ENCODE measurements at regions not wholly inside any gene's neighbourhood (a gene's known extent, or its start where the extent isn't known, plus 50 kb on each side); places are given as distances from the start of the nearest gene placed in this dataset.

DNA sequence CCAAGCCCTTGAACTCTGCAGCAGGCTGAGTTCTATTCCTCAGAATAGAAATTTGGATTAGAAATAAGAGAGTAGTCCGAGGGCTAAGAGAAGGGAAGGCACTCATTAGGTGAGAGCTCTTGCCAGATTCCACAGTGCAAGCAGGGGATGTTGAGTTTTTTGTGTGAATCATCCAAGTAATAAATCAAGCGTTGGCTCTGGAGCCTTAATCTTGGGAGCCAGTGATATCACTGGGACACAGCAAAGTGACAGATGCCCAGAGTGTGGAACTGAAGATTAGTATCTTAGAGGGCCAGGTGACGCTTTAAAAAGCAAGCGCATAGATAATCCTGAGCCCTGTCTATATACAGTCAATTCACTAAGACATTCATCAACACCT lies 60.3 kb downstream of the FOXD1 start:
- FAIRE-seq = no peak
- no TSS peak for BruUV-seq (replicated peaks)
- TF ChIP-seq, protein P1, sequence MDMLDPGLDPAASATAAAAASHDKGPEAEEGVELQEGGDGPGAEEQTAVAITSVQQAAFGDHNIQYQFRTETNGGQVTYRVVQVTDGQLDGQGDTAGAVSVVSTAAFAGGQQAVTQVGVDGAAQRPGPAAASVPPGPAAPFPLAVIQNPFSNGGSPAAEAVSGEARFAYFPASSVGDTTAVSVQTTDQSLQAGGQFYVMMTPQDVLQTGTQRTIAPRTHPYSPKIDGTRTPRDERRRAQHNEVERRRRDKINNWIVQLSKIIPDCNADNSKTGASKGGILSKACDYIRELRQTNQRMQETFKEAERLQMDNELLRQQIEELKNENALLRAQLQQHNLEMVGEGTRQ (IDR thresholded peaks at IDR 0.05; ENCODE audit: borderline replicate concordance, low read depth, low read length) = no peak
- TF ChIP-seq, protein P2, sequence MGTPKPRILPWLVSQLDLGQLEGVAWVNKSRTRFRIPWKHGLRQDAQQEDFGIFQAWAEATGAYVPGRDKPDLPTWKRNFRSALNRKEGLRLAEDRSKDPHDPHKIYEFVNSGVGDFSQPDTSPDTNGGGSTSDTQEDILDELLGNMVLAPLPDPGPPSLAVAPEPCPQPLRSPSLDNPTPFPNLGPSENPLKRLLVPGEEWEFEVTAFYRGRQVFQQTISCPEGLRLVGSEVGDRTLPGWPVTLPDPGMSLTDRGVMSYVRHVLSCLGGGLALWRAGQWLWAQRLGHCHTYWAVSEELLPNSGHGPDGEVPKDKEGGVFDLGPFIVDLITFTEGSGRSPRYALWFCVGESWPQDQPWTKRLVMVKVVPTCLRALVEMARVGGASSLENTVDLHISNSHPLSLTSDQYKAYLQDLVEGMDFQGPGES (IDR thresholded peaks at IDR 0.05) = no peak
- TF ChIP-seq TCF3 (IDR thresholded peaks at IDR 0.05; ENCODE audit: borderline replicate concordance, insufficient read depth, low read depth, low read length) (no peak), BMI1 (IDR thresholded peaks at IDR 0.05; ENCODE audit: borderline replicate concordance) (no peak), HDGF (IDR thresholded peaks at IDR 0.05) (no peak), KDM1A (IDR thresholded peaks at IDR 0.05; ENCODE audit: borderline replicate concordance) (no peak), TCF7 (IDR thresholded peaks at IDR 0.05; ENCODE audit: borderline replicate concordance) (no peak), SMARCA5 (IDR thresholded peaks at IDR 0.05) (no peak), YBX1 (IDR thresholded peaks at IDR 0.05) (no peak)
- TF ChIP-seq, protein P3, sequence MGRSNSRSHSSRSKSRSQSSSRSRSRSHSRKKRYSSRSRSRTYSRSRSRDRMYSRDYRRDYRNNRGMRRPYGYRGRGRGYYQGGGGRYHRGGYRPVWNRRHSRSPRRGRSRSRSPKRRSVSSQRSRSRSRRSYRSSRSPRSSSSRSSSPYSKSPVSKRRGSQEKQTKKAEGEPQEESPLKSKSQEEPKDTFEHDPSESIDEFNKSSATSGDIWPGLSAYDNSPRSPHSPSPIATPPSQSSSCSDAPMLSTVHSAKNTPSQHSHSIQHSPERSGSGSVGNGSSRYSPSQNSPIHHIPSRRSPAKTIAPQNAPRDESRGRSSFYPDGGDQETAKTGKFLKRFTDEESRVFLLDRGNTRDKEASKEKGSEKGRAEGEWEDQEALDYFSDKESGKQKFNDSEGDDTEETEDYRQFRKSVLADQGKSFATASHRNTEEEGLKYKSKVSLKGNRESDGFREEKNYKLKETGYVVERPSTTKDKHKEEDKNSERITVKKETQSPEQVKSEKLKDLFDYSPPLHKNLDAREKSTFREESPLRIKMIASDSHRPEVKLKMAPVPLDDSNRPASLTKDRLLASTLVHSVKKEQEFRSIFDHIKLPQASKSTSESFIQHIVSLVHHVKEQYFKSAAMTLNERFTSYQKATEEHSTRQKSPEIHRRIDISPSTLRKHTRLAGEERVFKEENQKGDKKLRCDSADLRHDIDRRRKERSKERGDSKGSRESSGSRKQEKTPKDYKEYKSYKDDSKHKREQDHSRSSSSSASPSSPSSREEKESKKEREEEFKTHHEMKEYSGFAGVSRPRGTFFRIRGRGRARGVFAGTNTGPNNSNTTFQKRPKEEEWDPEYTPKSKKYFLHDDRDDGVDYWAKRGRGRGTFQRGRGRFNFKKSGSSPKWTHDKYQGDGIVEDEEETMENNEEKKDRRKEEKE (IDR thresholded peaks at IDR 0.05) = no peak
- TF ChIP-seq, protein P4, sequence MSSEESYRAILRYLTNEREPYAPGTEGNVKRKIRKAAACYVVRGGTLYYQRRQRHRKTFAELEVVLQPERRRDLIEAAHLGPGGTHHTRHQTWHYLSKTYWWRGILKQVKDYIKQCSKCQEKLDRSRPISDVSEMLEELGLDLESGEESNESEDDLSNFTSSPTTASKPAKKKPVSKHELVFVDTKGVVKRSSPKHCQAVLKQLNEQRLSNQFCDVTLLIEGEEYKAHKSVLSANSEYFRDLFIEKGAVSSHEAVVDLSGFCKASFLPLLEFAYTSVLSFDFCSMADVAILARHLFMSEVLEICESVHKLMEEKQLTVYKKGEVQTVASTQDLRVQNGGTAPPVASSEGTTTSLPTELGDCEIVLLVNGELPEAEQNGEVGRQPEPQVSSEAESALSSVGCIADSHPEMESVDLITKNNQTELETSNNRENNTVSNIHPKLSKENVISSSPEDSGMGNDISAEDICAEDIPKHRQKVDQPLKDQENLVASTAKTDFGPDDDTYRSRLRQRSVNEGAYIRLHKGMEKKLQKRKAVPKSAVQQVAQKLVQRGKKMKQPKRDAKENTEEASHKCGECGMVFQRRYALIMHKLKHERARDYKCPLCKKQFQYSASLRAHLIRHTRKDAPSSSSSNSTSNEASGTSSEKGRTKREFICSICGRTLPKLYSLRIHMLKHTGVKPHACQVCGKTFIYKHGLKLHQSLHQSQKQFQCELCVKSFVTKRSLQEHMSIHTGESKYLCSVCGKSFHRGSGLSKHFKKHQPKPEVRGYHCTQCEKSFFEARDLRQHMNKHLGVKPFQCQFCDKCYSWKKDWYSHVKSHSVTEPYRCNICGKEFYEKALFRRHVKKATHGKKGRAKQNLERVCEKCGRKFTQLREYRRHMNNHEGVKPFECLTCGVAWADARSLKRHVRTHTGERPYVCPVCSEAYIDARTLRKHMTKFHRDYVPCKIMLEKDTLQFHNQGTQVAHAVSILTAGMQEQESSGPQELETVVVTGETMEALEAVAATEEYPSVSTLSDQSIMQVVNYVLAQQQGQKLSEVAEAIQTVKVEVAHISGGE (CRISPR knock-in tag; IDR thresholded peaks at IDR 0.05) = no peak
- TF ChIP-seq, protein P5, sequence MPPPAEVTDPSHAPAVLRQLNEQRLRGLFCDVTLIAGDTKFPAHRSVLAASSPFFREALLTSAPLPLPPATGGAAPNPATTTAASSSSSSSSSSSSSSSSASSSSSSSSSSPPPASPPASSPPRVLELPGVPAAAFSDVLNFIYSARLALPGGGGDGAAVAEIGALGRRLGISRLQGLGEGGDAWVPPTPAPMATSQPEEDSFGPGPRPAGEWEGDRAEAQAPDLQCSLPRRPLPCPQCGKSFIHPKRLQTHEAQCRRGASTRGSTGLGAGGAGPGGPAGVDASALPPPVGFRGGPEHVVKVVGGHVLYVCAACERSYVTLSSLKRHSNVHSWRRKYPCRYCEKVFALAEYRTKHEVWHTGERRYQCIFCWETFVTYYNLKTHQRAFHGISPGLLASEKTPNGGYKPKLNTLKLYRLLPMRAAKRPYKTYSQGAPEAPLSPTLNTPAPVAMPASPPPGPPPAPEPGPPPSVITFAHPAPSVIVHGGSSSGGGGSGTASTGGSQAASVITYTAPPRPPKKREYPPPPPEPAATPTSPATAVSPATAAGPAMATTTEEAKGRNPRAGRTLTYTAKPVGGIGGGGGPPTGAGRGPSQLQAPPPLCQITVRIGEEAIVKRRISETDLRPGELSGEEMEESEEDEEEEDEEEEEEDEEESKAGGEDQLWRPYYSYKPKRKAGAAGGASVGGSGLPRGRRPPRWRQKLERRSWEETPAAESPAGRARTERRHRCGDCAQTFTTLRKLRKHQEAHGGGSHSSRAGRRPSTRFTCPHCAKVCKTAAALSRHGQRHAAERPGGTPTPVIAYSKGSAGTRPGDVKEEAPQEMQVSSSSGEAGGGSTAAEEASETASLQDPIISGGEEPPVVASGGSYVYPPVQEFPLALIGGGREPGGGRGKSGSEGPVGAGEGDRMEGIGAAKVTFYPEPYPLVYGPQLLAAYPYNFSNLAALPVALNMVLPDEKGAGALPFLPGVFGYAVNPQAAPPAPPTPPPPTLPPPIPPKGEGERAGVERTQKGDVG (CRISPR knock-in tag; IDR thresholded peaks at IDR 0.05) = no peak

More for the DNA sequence above, 60.3 kb downstream of the FOXD1 start:
- in situ Hi-C loops (cut with MboI) = no loop called here
- ChIA-PET CTCF (no interaction called here), POLR2A (interaction anchor here (1.6 kb wide), 1 partner anchor 10 kb away, joined by 3 read pairs; no protein-coding TSS in a partner anchor), SMC1A (ENCODE audit: uncharacterized antibody, unreplicated experiment) (interaction anchor here (0.5 to 0.9 kb wide), 2 partner anchors 11 to 46 kb away, joined by 4 read pairs; no protein-coding TSS in a partner anchor), RAD21 (ENCODE audit: unreplicated experiment) (no interaction called here)
- Histone ChIP-seq H2AFZ (ENCODE audit: control insufficient read depth, low read depth, low read length) (no peak overlapping the region), H3K36me3 (ENCODE audit: control insufficient read depth in 2 of 2, insufficient read depth in 2 of 2, low read length in 1 of 2) (no peaks in the 10 kb centered on the region), H3K9ac (ENCODE audit: control insufficient read depth, insufficient read depth, low read length) (no peak overlapping the region), H3K27me3 (replicated peaks in 1 of 2; ENCODE audit: control insufficient read depth in 2 of 2, insufficient read depth in 2 of 2, low read length in 1 of 2) (no peaks in the 10 kb centered on the region; a peak in 1 of 4 replicates), H4K20me1 (ENCODE audit: control insufficient read depth, insufficient read depth) (no peaks in the 10 kb centered on the region), H3K4me3 (no peak overlapping the region), H3K79me2 (ENCODE audit: control insufficient read depth, insufficient read depth, low read length) (no peaks in the 10 kb centered on the region), H3K9me3 (replicated peaks; ENCODE audit: control insufficient read depth, insufficient read depth, low read length) (peaks cover 8% of the 10 kb centered on the region), H3K27ac (ENCODE audit: control insufficient read depth, insufficient read depth) (no peak overlapping the region), H3K4me1 (ENCODE audit: control insufficient read depth, insufficient read depth, low read length) (peaks cover 11% of the 10 kb centered on the region), H3K4me2 (ENCODE audit: control insufficient read depth, insufficient read depth) (no peak overlapping the region)
- no peak for DNase-seq (ENCODE audit: low read depth, low spot score)
- WGBS (ENCODE audit: insufficient coverage, insufficient replicate concordance, low lambda C conversion rate, missing lambda C conversion rate) = 57% methylated on average over 4 of the region's 4 CpGs
- intact Hi-C loops (cut with micrococcal nuclease; ENCODE audit: unreplicated experiment) = loop anchor here (10.0 kb wide), 1 partner anchor 57 kb away; the partner anchor contains the start of gene FOXD1
- ATAC-seq = peak; percentile 19; the same call in 1 of the 3 replicates
